PC-3 (cell line): ENCODE measurements at regions not wholly inside any gene's neighbourhood (a gene's known extent, or its start where the extent isn't known, plus 50 kb on each side); places are given as distances from the start of the nearest gene placed in this dataset.

ENCODE experiments used
- ATAC-seq: fragments of 200-7000 bp; cut with Tn5 transposase; 2 replicates; pipeline ENCODE4 v1.9.1; 2020; ENCODE audit warnings: mild to moderate bottlenecking, moderate library complexity
- BruUV-seq: library from RNA; stranded (reverse); fragments of 400-500 nt; replicated peaks from 2 replicates; lab custom pipeline; 2021; lab: Mats Ljungman, UMichigan
- CTCF ChIA-PET: fragments of 300-600 bp; sonication (Branson Sonifier 250); formaldehyde crosslinking; loops from one replicate; lab custom pipeline; 2022; ENCODE audit warnings: antibody characterized with exemption; lab: Charles Lee
- POLR2A ChIA-PET: fragments of 300-600 bp; sonication (Branson Sonifier 250); formaldehyde crosslinking; loops from one replicate; lab custom pipeline; 2022; ENCODE audit warnings: antibody characterized with exemption; ENCODE audit not compliant: unreplicated experiment; lab: Charles Lee
- DNase-seq: peaks from one replicate; pipeline ENCODE4 v3.0.0-alpha.2; 2015
- H2AFZ ChIP-seq: fragments of 300-600 bp; sonication (generic); 2 replicates; pipeline ENCODE4 v1.6.0; 2016; ENCODE audit warnings: antibody characterized with exemption, low read length
- H3F3A ChIP-seq: fragments of 300-600 bp; sonication (generic); one replicate; pipeline ENCODE4 v1.6.0; 2017; ENCODE audit warnings: antibody characterized with exemption, low read length, control low read depth, mild to moderate bottlenecking; ENCODE audit not compliant: unreplicated experiment
- H3K27ac ChIP-seq: fragments of 300-600 bp; sonication (generic); 2 replicates; pipeline ENCODE4 v1.5.1; 2016; ENCODE audit warnings: mild to moderate bottlenecking, low read length
- H3K27me3 ChIP-seq: fragments of 300-600 bp; sonication (generic); 2 replicates; pipeline ENCODE4 v1.6.1; 2016; ENCODE audit warnings: low read length, mixed read lengths
- H3K36me3 ChIP-seq: fragments of 300-600 bp; sonication (generic); 2 replicates; pipeline ENCODE4 v1.6.1; 2016; ENCODE audit warnings: low read depth, mixed run types, low read length, mixed read lengths
- H3K4me1 ChIP-seq: fragments of 300-600 bp; sonication (generic); 2 replicates; pipeline ENCODE4 v1.5.1; 2016; ENCODE audit warnings: low read length; ENCODE audit not compliant: insufficient read depth
- H3K4me2 ChIP-seq: fragments of 300-600 bp; sonication (generic); 2 replicates; pipeline ENCODE4 v1.6.0; 2016; ENCODE audit warnings: low read length
- H3K4me3 ChIP-seq: fragments of 300-600 bp; sonication (generic); 2 replicates; pipeline ENCODE4 v1.5.1; 2016; ENCODE audit warnings: mild to moderate bottlenecking, low read length, mixed read lengths
- H3K79me2 ChIP-seq: fragments of 300-600 bp; sonication (generic); 2 replicates; pipeline ENCODE4 v1.6.1; 2017; ENCODE audit warnings: low read length, mixed read lengths
- H3K9ac ChIP-seq: fragments of 300-600 bp; sonication (generic); 2 replicates; pipeline ENCODE4 v1.6.0; 2016; ENCODE audit warnings: mild to moderate bottlenecking, low read length
- H3K9me2 ChIP-seq: fragments of 300-600 bp; sonication (generic); replicated peaks from 2 replicates; pipeline ENCODE4 v1.6.1; 2016; ENCODE audit warnings: mixed run types, low read length, mixed read lengths
- H3K9me3 ChIP-seq: fragments of 300-600 bp; sonication (generic); 2 replicates; pipeline ENCODE4 v1.6.1; 2016; ENCODE audit warnings: low read length, mixed read lengths
- H4K20me1 ChIP-seq: fragments of 300-600 bp; sonication (generic); 2 replicates; pipeline ENCODE4 v1.6.1; 2016; ENCODE audit warnings: low read length, mixed read lengths
- CTCF ChIP-seq: fragments of 300-600 bp; sonication (generic); conservative IDR thresholded peaks from 2 replicates; pipeline ENCODE4 v1.5.1; 2017; ENCODE audit warnings: antibody characterized with exemption, low read depth, mild to moderate bottlenecking, low read length
- EZH2 ChIP-seq: fragments of 300-600 bp; sonication (generic); IDR thresholded peaks from one replicate; pipeline ENCODE4 v1.6.1; 2017; ENCODE audit warnings: antibody characterized with exemption, mild to moderate bottlenecking, low read length; ENCODE audit not compliant: unreplicated experiment
- EZH2phosphoT487 ChIP-seq: fragments of 300-600 bp; sonication (generic); IDR thresholded peaks from 2 replicates; pipeline ENCODE4 v1.6.1; 2018; ENCODE audit warnings: mild to moderate bottlenecking, antibody characterized with exemption, low read length, borderline replicate concordance
- intact Hi-C: fragments of 100-400 bp; cut with micrococcal nuclease; formaldehyde crosslinking; loops from 2 replicates; pipeline ENCODE4 v1.9.0; 2023

GRCh38 chr1:228983231-228983660 lies 248.0 kb downstream of the RHOU start:
- no TSS peak for BruUV-seq
- H3K36me3 ChIP-seq: no peaks in the 10 kb centered on the region
- H3K27me3 ChIP-seq: peaks cover 82% of the 10 kb centered on the region
- no peaks in the 10 kb centered on the region for H3K4me1 ChIP-seq
- CTCF ChIA-PET: no interaction called here
- H3K9ac ChIP-seq: no peak overlapping the region
- no peak overlapping the region for H2AFZ ChIP-seq
- no peak overlapping the region for H3K27ac ChIP-seq
- no peaks in the 10 kb centered on the region for H4K20me1 ChIP-seq
- no peaks in the 10 kb centered on the region for H3K9me2 ChIP-seq
- no peak overlapping the region for H3K4me2 ChIP-seq
- no peaks in the 10 kb centered on the region for H3F3A ChIP-seq
- ATAC-seq: no peak
- intact Hi-C loops: no loop called here
- no peak overlapping the region for H3K4me3 ChIP-seq
- POLR2A ChIA-PET: no interaction called here
- no peak for DNase-seq
- TF ChIP-seq EZH2: no peak
- TF ChIP-seq EZH2phosphoT487: no peak
- no peak for TF ChIP-seq CTCF
- H3K79me2 ChIP-seq: no peaks in the 10 kb centered on the region
- no peaks in the 10 kb centered on the region for H3K9me3 ChIP-seq

GRCh38 chr1:228983661-228984060 lies 248.4 kb downstream of the RHOU start:
- H3K27me3 ChIP-seq: peaks cover 81% of the 10 kb centered on the region
- TF ChIP-seq CTCF: no peak
- TF ChIP-seq EZH2phosphoT487: no peak
- TF ChIP-seq EZH2: no peak
- ChIA-PET POLR2A (no interaction called here), CTCF (no interaction called here)
- no TSS peak for BruUV-seq
- no peaks in the 10 kb centered on the region for H3K79me2 ChIP-seq
- H3K4me3 ChIP-seq: no peak overlapping the region
- intact Hi-C loops: no loop called here
- H3K9me2 ChIP-seq: no peaks in the 10 kb centered on the region
- no peak overlapping the region for H3K27ac ChIP-seq
- no peak overlapping the region for H3K4me2 ChIP-seq
- H3K9ac ChIP-seq: no peak overlapping the region
- H3K36me3 ChIP-seq: no peaks in the 10 kb centered on the region
- ATAC-seq (no peak), DNase-seq (no peak)
- H3K9me3 ChIP-seq: no peaks in the 10 kb centered on the region
- no peaks in the 10 kb centered on the region for H4K20me1 ChIP-seq
- H3K4me1 ChIP-seq: no peaks in the 10 kb centered on the region
- H3F3A ChIP-seq: no peaks in the 10 kb centered on the region
- H2AFZ ChIP-seq: no peak overlapping the region

GRCh38 chr1:228984107-228984506 lies 248.8 kb downstream of the RHOU start:
- POLR2A ChIA-PET: no interaction called here
- Histone ChIP-seq H3K79me2 (no peaks in the 10 kb centered on the region), H3K4me2 (no peak overlapping the region), H3K9me3 (no peaks in the 10 kb centered on the region), H3K9me2 (no peaks in the 10 kb centered on the region), H2AFZ (no peak overlapping the region), H3F3A (no peaks in the 10 kb centered on the region), H3K36me3 (no peaks in the 10 kb centered on the region), H4K20me1 (no peaks in the 10 kb centered on the region), H3K27me3 (peaks cover 81% of the 10 kb centered on the region), H3K27ac (no peak overlapping the region), H3K9ac (no peak overlapping the region), H3K4me3 (no peak overlapping the region), H3K4me1 (no peaks in the 10 kb centered on the region)
- CTCF ChIA-PET: no interaction called here
- intact Hi-C loops: no loop called here
- TF ChIP-seq EZH2 (no peak), EZH2phosphoT487 (no peak), CTCF (no peak)
- BruUV-seq: no TSS peak
- ATAC-seq (no peak), DNase-seq (no peak)
